HL-60 (cell line): ENCODE measurements at regions not wholly inside any gene's neighbourhood (a gene's known extent, or its start where the extent isn't known, plus 50 kb on each side); places are given as distances from the start of the nearest gene placed in this dataset.

Experiments used
- CTCF ChIP-seq: IDR thresholded peaks from one replicate; pipeline ENCODE4 v1.5.1; 2011; ENCODE audit warnings: low read length, control low read depth, inconsistent platforms; ENCODE audit not compliant: insufficient read depth
- POLR2AphosphoS5 ChIP-seq: IDR thresholded peaks from 2 replicates; pipeline ENCODE4 v1.6.1; 2012; ENCODE audit warnings: low read depth
- REST ChIP-seq: IDR thresholded peaks from 2 replicates; pipeline ENCODE4 v1.6.1; 2012; ENCODE audit warnings: low read depth; ENCODE audit not compliant: insufficient replicate concordance
- SPI1 ChIP-seq: IDR thresholded peaks from 2 replicates; pipeline ENCODE4 v1.6.1; 2012; ENCODE audit warnings: low read depth, mild to moderate bottlenecking, borderline replicate concordance

- TF ChIP-seq REST (no peak), CTCF (no peak), POLR2AphosphoS5 (no peak), SPI1 (no peak)
Observed at GRCh38 chr15:67992834-67993233, 61.3 kb upstream of the PIAS1 start.
